Anterior cingulate cortex (tissue), 58 donors: ENCODE measurements at regions not wholly inside any gene's neighbourhood (a gene's known extent, or its start where the extent isn't known, plus 50 kb on each side); places are given as distances from the start of the nearest gene placed in this dataset.
"Not testable (repeated sequence)": the region's sequence is repeated elsewhere in the genome, so short reads cannot be mapped to it uniquely, and the experiment has no call there.

Experiments used
- DNase-seq, 58 donors: peaks; one replicate each; lab custom pipeline; 2025; lab: John Stamatoyannopoulos, UW

DNA sequence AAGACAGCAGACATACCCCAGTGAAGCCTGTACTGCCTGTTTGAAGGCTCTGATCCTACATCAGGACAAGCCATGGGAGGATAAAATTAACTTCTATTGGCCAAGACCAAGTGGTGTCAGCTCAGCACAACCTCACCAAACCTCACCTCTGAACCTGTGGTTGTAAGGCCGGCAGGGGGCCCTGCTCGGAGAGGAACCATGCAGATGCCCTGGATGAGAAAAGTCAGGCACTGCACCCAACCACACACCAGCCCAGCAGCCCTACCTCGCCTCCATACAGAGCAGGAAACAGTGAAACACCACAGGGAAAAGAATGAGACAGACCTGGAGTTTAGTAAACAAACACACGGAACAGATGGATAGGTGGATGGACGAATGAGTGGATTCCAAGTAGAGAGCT lies 70.0 kb upstream of the PAX7 start:
- no peak for DNase-seq

DNA sequence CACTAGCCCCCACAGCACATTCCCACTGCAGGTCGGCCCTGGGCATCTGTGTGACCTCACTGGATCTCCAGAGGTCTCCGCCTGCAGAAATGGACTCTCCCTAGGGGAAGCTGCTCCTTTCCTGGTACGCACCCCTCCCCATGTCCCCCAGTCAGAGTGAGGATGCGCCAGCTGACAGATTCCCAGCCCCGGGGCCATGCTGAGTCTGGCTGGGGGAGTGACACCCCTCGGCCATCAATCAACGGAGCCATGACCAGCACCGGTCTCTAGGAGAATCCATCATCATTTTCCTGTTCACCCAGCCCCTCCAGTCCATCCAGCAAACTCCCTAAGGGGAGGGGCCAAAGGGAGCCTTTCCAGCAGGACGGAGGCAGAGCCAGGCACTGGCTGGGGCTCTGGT lies 68.7 kb upstream of the PAX7 start:
- DNase-seq, result no peak

DNA sequence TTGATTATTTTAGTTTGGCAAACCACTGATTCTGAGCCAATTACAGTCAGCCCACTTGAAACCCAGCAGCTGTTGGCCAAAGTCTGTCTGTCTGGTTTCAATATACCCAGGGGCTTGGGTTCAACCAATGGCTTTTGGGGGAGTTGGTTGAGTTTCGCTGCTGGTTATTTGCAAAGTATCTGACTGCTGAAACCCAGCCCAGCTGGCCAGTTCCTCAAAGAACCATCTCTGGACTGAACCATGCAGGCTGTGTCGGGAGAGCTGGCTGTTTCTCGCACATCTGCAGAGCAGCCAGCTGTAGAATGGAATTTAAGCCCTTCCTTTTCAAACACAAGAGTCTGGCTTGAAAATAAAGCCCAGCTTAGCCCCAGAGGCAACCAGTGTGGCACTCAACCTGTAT lies 66.0 kb upstream of the PAX7 start:
- no peak for DNase-seq

DNA sequence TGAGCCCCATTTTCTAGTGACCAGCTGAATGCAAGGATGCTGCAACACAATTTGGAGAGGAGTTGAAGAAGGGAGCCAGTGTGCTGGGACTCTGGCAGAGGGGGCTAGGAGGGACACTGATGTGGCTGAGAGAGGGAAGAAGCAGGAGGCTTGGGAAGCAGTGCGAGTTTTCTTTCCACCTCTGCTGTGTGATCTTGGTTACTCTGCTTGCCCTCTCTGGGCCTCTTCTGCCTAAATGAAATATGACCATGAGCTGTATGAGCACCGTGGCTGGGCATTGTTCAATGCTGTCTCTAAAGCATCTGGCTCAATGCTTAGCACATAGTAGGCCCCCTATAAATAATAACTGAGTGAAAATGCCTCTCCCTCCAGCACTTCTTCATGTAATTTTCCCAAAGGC lies 65.3 kb upstream of the PAX7 start:
- no peak for DNase-seq

DNA sequence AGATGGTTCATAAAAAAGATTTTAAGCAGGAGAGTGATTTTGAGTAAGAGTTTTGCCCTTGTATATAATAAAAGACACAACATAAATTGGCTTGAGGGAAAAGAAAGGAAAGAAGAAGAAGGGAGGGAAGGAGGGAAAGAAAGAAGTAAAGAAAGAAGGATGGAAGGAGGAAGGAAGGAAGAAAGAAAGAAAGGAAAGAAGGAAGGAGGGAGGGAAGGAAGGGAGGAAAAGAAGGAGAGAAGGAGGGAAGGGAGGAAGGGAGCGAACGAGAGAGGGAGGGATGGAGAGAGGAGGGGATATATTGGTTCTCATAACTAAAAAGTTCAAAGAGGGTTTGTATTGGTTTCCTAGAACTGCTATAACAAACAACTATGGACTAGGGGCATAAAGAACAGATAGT lies 62.2 kb upstream of the PAX7 start:
- no peak for DNase-seq

DNA sequence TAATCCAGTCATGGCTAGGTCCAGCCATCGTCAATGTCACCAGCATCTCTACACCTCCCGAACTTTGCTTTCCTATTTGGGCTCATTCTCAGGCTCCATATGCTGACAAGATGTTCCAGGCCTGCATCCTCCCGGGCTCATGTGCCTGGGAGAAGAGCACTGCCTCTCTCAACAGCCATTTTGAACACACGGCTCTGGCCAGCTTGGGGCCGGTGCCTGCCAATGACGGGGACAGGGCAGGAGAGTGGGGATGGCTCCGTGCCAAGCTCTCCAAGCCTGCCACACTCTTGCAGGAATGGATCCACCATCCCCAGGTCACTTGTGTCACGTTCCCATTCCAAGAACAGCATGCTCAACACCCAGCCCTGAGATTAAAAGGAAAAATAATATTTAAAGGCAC lies 61.4 kb upstream of the PAX7 start:
- no peak for DNase-seq

DNA sequence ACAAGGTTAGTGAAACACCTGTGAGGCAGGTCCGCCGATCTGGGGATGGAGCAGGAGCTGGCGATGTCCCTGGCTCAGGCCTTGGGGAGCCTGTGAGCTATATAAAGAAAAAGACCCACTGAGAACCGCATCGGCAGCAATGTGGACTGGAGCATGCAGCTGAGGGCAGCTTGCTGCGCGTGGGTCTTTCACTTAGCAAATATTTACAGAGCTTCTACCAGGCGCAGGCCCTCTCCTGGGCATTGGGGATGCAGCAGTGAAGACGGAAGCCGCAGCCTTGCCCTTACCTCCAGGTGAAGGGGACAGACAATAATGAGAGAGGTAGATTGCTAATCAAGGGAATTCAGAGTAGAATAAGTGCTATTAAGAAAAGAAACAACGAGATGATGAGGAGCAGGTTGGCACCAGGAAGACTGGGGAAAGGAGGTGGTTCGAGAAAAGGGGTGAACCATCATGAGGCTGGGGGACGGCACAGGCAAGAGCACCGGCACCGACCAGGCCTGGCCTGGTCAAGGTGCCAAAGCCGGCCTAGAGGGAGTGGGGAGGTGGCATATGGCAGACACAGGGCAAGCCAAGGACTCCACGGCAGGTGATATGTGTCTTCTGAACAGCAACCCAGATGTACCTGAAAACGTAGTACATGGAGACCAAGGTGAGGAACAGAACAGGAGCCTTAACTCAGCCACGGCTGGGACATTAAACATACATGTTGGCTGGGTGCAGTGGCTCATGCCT lies 60.7 kb upstream of the PAX7 start:
- DNase-seq, result no peak

DNA sequence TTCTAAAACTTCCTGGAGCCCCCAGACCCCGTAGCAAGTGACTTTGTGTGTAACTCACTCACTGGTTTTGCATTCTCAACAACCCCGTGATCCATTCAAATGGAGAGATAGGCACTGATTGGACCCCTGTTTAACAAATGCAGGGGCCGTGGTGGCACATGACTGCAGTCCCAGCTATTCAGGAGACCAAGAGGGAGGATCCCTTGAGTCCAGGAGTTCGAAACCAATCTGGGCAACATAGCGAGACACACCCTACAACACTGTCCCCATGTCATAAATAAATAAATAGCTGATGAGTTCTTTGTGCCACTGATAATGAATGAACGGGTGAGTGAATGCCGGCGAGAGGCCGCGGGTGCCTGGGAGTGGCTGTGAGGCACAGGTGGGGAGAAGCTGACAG lies 59.4 kb upstream of the PAX7 start:
- DNase-seq, result no peak

DNA sequence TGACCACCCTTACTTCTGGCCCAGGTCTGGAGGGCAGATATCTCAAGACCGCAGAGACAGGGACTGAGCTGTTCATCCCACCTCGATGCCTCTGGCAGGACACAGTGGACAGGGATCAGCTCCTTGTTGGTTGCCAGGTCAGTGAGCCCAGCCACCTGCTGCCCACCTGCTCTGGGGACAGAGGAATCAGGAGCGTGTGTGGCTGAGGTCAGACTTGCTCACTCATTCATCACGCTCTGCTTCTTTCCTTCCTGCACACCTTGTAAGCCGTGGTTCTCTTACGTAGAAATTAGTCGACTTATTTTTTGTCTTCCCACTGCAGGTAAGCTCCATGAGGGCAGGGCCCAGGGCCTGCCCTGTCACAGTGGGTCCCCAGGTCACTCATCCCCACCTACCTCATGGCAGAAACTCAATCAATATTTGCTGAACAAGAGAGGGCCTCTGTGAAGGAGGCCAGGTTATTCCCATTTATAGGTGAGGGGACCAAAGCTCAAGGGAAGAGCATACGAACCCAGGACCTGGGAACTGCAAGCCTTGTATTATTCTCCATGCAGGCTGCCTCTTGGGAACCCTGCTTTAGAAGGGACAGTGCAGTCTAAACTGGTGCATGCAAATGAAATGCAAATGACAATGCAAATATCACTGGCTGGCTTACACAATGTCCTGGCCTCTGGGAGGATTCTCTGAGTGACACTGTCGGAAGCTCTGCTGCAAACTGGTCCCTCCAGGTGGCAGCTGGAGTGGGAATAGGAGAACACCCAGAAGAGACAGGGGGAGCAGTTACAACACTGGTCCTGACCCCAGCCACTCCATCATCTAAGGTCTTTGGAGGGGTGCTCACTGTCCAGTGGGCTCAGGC lies 58.4 kb upstream of the PAX7 start:
- no peak for DNase-seq

DNA sequence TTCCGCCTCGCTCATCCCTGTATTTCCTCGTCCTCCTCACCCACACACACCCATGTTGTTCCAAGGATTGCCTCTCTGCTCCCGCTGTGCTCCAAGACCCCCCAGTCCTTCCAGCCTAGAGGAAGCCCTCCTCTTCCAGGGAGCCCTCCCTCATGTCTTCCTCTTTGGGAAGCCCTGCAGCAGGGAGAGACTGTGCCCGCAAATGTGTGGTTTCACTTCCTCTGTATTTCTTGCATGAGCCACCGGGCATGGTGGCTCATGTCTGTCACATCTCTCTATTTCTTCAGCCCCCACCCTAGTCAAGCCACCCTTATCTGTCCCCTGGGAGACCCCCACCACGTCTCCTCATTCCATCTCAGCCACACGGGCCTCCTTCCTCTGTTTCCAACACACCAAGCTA lies 57.5 kb upstream of the PAX7 start:
- no peak for DNase-seq

DNA sequence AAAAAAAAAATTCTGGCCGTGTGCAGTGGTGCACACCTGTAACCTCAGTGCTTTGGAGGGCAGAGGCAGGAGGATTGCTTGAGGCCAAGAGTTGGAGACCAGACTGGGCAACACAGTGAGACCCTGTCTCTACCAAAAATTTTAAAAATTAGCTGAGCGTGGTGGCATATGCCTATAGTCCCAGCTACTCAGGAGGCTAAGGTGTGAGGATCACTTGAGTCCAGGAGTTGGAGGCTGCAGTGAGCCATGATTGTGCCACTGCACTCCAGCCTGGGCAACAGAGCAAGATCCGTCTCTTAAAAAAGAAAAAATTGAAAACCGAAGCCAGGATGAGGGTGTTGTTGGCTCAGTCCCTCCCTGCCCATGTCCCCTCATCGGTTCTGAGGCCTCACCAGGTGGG lies 55.9 kb upstream of the PAX7 start:
- no peak for DNase-seq

DNA sequence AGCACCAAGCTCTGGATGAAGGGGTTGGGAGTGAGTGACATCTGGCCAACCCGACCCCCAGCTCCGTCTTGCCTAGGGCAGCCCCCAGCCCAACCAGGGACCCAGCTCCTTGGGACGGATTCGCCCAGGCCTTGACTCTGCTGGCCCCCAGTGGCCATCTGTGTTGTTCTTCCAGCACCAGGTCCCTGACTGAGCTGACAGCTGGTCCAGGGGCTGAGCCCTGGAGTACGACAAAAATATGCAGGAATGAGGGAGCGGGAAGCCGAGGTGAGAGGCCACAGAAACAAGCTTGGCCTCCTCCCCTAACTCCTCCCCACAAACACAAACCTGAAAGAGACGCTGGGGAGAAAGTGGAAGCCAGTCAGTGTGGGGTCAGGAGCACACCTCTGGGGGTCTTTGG lies 55.0 kb upstream of the PAX7 start:
- peak in 23 of 58 donors; percentile 5 to 65 (median 32) for DNase-seq

DNA sequence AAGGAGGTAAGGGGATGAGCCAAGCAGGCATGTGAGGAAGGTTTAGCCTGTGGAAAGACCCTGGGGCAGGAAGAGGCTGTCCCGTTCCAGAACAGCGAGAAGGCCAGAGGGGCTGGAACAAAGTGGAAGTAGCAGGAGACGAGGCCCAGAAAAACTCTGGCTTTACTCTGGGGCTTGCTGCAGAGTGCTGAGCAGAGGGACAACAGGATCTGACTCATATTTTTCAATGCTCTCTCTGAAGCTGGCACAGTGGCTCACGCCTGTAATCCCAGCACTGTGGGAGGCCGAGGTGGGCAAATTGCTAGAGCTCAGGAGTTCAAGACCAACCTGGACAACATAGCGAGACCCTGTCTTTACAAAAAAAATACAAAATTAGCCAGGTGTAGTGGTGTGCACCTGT lies 52.4 kb upstream of the PAX7 start:
- no peak for DNase-seq

DNA sequence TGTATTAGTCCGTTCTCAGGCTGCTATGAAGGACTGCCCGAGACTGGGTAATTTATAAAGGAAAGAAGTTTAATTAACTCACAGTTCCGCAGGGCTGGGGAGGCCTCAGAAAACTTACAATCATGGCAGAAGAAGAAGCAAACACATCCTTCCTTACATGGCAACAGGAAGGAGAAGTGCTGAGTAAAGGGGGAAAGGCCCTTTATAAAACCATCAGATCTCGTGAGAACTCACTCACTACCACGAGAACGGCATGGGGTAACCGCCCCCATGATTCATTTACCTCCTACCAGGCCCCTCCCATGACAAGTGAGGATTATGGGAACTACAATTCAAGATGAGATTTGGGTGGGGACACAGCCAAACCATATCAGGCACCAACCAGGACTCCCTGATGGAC lies 51.4 kb upstream of the PAX7 start:
- not testable (repeated sequence) for DNase-seq

DNA sequence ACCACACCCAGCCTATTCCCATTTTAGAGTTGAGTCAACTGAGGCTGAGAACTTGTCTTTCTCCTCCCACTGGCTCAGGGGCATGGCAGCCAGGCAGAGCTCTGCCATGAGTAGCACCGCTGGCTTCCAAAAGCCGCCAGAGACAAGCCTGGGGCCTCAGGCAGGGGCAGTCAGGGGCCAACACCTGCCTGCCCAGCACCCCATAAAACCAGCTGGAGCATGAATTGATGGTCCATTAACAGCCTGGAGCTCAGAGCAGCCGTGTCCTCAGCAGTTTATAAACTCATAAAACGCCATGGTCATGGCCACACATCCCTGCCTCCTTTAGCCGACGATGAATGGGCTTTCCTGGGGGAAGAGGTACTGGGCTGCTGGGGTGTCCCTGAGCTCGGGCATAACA lies 50.6 kb upstream of the PAX7 start:
- no peak for DNase-seq

DNA sequence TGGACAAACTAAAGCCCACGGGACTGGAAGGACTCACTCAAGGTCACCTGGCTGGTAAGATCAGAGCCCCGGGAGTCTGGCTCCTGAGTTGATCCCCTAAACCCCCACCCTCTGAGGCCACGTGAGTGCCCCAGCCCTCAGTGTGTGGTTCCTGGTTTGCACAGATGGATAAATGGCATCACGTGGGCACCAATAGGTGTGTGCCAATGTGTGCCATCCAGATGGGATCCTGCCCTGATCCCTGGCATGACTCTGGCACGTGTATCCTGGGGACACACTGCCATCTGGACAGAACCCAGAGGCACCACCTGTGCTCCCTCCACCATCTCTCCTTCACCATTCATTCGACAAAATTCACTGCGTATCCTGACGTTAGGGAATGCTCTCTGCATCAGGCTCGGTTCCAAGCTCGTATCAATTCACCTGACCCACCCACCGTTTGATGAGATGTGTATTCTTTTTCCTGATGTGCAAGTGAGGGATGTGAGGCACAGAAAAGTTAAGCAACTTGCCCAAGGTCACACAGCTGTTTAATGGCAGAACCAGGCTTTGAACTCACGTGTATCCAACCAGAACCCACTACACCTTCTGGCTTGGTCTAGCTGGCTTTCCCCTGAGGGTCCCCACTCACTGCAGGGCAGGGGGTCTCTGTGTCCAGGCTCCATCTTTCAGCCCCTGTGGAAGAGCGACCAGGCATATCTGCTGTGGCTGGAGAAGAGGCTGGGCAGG lies 49.8 kb upstream of the PAX7 start:
- DNase-seq, result no peak
